Endothelial cell of umbilical vein (primary cell): ENCODE measurements at regions not wholly inside any gene's neighbourhood (a gene's known extent, or its start where the extent isn't known, plus 50 kb on each side); places are given as distances from the start of the nearest gene placed in this dataset.

Source experiments
- BruUV-seq: library from RNA; stranded (reverse); fragments of 400-500 nt; replicated peaks from 2 replicates; lab custom pipeline; 2021; lab: Mats Ljungman, UMichigan
- CTCF ChIA-PET: fragments of 300-600, 350-600 bp; sonication (Branson Sonifier 250); formaldehyde crosslinking; loops from one replicate; lab custom pipeline; 2021; ENCODE audit warnings: antibody characterized with exemption, inconsistent platforms; lab: Charles Lee
- POLR2A ChIA-PET: fragments of 300-600, 350-600 bp; sonication (Branson Sonifier 250); formaldehyde crosslinking; loops from one replicate; lab custom pipeline; 2021; ENCODE audit warnings: antibody characterized with exemption, inconsistent platforms; lab: Charles Lee
- DNase-seq: peaks from one replicate; pipeline ENCODE4 v3.0.0-alpha.2; 2011; ENCODE audit warnings: low read depth, low spot score
- FAIRE-seq: peaks from 2 replicates; lab custom pipeline; 2011; peaks lifted over from hg19 to GRCh38; lab: Jason Lieb, UNC
- H2AFZ ChIP-seq: 2 replicates; pipeline ENCODE4 v1.6.0; 2012; ENCODE audit warnings: low read depth, low read length, control low read depth, inconsistent platforms
- H3K27ac ChIP-seq: 2 replicates; pipeline ENCODE4 v1.5.1; 2011; ENCODE audit warnings: low read depth, mild to moderate bottlenecking, control low read depth, low read length, moderate library complexity; ENCODE audit not compliant: insufficient read depth
- H3K27me3 ChIP-seq, 2 experiments: 2 replicates each; pipeline versions ENCODE4 v1.6.0 to v1.6.1; 2011; ENCODE audit warnings: low read length in 2 of 2, mixed read lengths in 1 of 2; ENCODE audit not compliant: control insufficient read depth in 2 of 2, insufficient read depth in 2 of 2
- H3K36me3 ChIP-seq, 2 experiments: 2 replicates in 1 of 2; 3 replicates in 1 of 2; pipeline ENCODE4 v1.5.1; 2011; ENCODE audit warnings: low read length in 2 of 2, mild to moderate bottlenecking in 1 of 2, moderate library complexity in 1 of 2; ENCODE audit not compliant: control insufficient read depth in 2 of 2, insufficient read depth in 2 of 2; ENCODE audit errors: extremely low read depth in 1 of 2
- H3K4me1 ChIP-seq: 3 replicates; pipeline ENCODE4 v1.5.1; 2011; ENCODE audit warnings: mild to moderate bottlenecking, low read length; ENCODE audit not compliant: control insufficient read depth, insufficient read depth; ENCODE audit errors: extremely low read depth
- H3K4me2 ChIP-seq: 2 replicates; pipeline ENCODE4 v1.6.1; 2011; ENCODE audit warnings: low read length, control low read depth, mixed read lengths; ENCODE audit not compliant: insufficient read depth
- H3K4me3 ChIP-seq, 3 experiments: fragments of 200-600 bp in 1 of 3; sonication (generic), shearing (Covaris generic) in 1 of 3; replicated peaks in 1 of 3; 2 replicates each; pipeline ENCODE4 v1.5.1; 2011 to 2016; ENCODE audit warnings: control low read depth in 3 of 3, low read length in 3 of 3, mild to moderate bottlenecking in 2 of 3, inconsistent platforms in 1 of 3, low read depth in 1 of 3, moderate library complexity in 1 of 3; ENCODE audit not compliant: insufficient read depth in 1 of 3
- H3K79me2 ChIP-seq: 2 replicates; pipeline ENCODE4 v1.6.0; 2012; ENCODE audit warnings: low read length, inconsistent platforms; ENCODE audit not compliant: control insufficient read depth, insufficient read depth
- H3K9ac ChIP-seq: replicated peaks from 2 replicates; pipeline ENCODE3; 2011; ENCODE audit warnings: low read length, control low read depth; ENCODE audit not compliant: insufficient read depth; ENCODE audit errors: extremely low read depth
- H3K9me1 ChIP-seq: replicated peaks from 3 replicates; pipeline ENCODE4 v1.6.0; 2011; ENCODE audit warnings: mild to moderate bottlenecking, low read length; ENCODE audit not compliant: control insufficient read depth, insufficient read depth; ENCODE audit errors: extremely low read depth
- H3K9me3 ChIP-seq: replicated peaks from 2 replicates; pipeline ENCODE4 v1.5.1; 2012; ENCODE audit warnings: low read length, inconsistent platforms; ENCODE audit not compliant: control insufficient read depth, insufficient read depth
- H4K20me1 ChIP-seq: replicated peaks from 2 replicates; pipeline ENCODE3; 2011; ENCODE audit warnings: mild to moderate bottlenecking, low read length; ENCODE audit not compliant: control insufficient read depth, insufficient read depth; ENCODE audit errors: extremely low read depth
- EZH2 ChIP-seq: IDR thresholded peaks from 2 replicates; pipeline ENCODE4 v1.6.1; 2012; ENCODE audit warnings: borderline replicate concordance, low read depth, mild to moderate bottlenecking, moderate library complexity, low read length, inconsistent platforms; ENCODE audit not compliant: severe bottlenecking
- FOS ChIP-seq: IDR thresholded peaks from 2 replicates; pipeline ENCODE4 v1.6.1; 2011; ENCODE audit warnings: mild to moderate bottlenecking, low read length, moderate library complexity, borderline replicate concordance; ENCODE audit not compliant: insufficient read depth
- GATA2 ChIP-seq: IDR thresholded peaks from 2 replicates; pipeline ENCODE4 v1.7.0; 2011; ENCODE audit warnings: low read depth, mild to moderate bottlenecking, moderate library complexity, mixed read lengths, low read length; ENCODE audit not compliant: insufficient read length, insufficient read depth
- JUN ChIP-seq: IDR thresholded peaks from 2 replicates; pipeline ENCODE4 v1.6.1; 2011; ENCODE audit warnings: borderline replicate concordance, low read depth; ENCODE audit not compliant: insufficient read length, insufficient read depth
- MYC ChIP-seq: IDR thresholded peaks from one replicate; pipeline ENCODE4 v1.6.1; 2011; ENCODE audit warnings: mild to moderate bottlenecking, low read depth, low read length
- POLR2A ChIP-seq: IDR thresholded peaks from 2 replicates; pipeline ENCODE4 v1.6.1; 2012; ENCODE audit warnings: low read depth, mild to moderate bottlenecking, control low read depth, low read length
- POLR2AphosphoS5 ChIP-seq: IDR thresholded peaks from 2 replicates; pipeline ENCODE4 v1.6.1; 2012; ENCODE audit warnings: low read depth, mild to moderate bottlenecking, control low read depth, low read length, moderate library complexity; ENCODE audit not compliant: insufficient read depth
- dilution Hi-C: fragments of 300-500 bp; cut with MboI; formaldehyde crosslinking; loops from one replicate; pipeline ENCODE4 v1.15.0; 2019; ENCODE audit warnings: low sequenced_read_pairs; ENCODE audit not compliant: extremely low pct_ligation_motif_present
- intact Hi-C: fragments of 100-400 bp; cut with micrococcal nuclease; formaldehyde crosslinking; loops from one replicate; pipeline ENCODE4 v1.10.0; 2022
- TF ChIP-seq, protein P1 (sequence below): IDR thresholded peaks from 2 replicates; pipeline ENCODE4 v1.6.1; 2011; ENCODE audit not compliant: insufficient read depth, insufficient read length
- TF ChIP-seq, protein P2 (sequence below), 2 donors: IDR thresholded peaks; 1 replicate in 1 of 2; 2 replicates in 1 of 2; pipeline ENCODE4 v1.5.1; 2011; ENCODE audit warnings: low read length in 2 of 2, mild to moderate bottlenecking in 2 of 2, moderate library complexity in 2 of 2, control low read depth in 1 of 2, inconsistent platforms in 1 of 2, low read depth in 1 of 2; ENCODE audit not compliant: insufficient read depth in 1 of 2; ENCODE audit errors: extremely low read depth in 1 of 2

DNA sequence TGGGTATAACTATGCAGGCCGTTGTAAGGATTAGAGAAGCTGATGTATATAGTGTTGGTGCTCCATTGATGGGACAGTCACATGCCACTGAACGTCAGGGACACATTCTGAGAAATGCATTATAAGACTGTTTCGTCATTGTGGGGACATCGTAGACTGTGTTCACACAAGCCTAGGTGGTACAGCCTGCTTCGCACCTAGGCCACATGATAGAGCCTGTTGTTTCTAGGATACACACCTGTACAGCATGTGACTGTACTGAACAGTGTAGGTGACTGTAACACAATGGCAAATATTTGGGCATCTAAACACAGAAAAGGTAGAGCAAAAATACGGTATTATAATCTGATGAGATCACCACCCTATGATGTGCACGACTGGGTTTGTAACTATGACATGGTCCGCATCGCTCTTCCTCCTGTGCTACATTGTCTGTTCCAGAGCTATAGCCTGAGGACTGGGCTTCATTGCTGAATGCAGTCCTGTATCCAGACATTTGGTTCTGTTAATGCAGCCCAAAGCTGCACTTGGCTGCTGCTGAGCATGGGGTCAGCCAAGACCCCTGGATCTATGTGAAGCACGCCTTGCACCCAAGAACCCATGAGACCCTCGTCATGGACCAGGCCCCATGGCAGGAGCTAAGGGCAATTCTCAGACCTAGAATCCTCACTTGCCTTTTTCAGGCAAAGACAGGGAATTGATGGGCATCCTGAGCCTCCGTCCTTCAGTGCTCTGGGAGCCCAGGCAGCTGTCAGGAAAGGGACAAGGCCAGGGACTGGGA lies 51.1 kb upstream of the THY1 start:
- Histone ChIP-seq H3K9me3 (no peaks in the 10 kb centered on the region), H3K4me2 (no peak overlapping the region), H3K4me1 (no peaks in the 10 kb centered on the region), H3K79me2 (no peaks in the 10 kb centered on the region), H3K9ac (no peak overlapping the region), H2AFZ (no peak overlapping the region), H4K20me1 (no peaks in the 10 kb centered on the region), H3K9me1 (no peaks in the 10 kb centered on the region), H3K27ac (no peak overlapping the region), H3K27me3 (peaks cover 0 to 2% of the 10 kb centered on the region in 2 experiments), H3K4me3 (no peak overlapping the region), H3K36me3 (no peaks in the 10 kb centered on the region)
- TF ChIP-seq, protein P1, sequence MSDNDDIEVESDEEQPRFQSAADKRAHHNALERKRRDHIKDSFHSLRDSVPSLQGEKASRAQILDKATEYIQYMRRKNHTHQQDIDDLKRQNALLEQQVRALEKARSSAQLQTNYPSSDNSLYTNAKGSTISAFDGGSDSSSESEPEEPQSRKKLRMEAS = no peak
- TF ChIP-seq POLR2A (no peak), JUN (no peak), POLR2AphosphoS5 (no peak), GATA2 (no peak), FOS (no peak), EZH2 (no peak), MYC (no peak)
- TF ChIP-seq, protein P2, sequence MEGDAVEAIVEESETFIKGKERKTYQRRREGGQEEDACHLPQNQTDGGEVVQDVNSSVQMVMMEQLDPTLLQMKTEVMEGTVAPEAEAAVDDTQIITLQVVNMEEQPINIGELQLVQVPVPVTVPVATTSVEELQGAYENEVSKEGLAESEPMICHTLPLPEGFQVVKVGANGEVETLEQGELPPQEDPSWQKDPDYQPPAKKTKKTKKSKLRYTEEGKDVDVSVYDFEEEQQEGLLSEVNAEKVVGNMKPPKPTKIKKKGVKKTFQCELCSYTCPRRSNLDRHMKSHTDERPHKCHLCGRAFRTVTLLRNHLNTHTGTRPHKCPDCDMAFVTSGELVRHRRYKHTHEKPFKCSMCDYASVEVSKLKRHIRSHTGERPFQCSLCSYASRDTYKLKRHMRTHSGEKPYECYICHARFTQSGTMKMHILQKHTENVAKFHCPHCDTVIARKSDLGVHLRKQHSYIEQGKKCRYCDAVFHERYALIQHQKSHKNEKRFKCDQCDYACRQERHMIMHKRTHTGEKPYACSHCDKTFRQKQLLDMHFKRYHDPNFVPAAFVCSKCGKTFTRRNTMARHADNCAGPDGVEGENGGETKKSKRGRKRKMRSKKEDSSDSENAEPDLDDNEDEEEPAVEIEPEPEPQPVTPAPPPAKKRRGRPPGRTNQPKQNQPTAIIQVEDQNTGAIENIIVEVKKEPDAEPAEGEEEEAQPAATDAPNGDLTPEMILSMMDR (IDR thresholded peaks at IDR 0.05; ENCODE audit: extremely low read depth in 1 of 2, insufficient read depth in 1 of 2, low read depth in 1 of 2, low read length in 2 of 2) = no peak
- no peak for DNase-seq
- BruUV-seq = no TSS peak
- POLR2A ChIA-PET = no interaction called here
- intact Hi-C loops = loop anchor here (1.0 kb wide), 3 partner anchors 93 to 134 kb away; partner anchors contain the start of genes C1QTNF5 and USP2
- dilution Hi-C loops = no loop called here
- CTCF ChIA-PET = interaction anchor here (0.8 to 3.8 kb wide), 29 partner anchors 8 to 646 kb away, joined by 3 to 91 read pairs (median 5); partner anchors contain the start of genes C1QTNF5, NECTIN1 and USP2
- no peak for FAIRE-seq
